Brain microvascular endothelial cell (primary cell): ENCODE measurements at regions not wholly inside any gene's neighbourhood (a gene's known extent, or its start where the extent isn't known, plus 50 kb on each side); places are given as distances from the start of the nearest gene placed in this dataset.

Source experiments
- DNase-seq: peaks from one replicate; pipeline ENCODE4 v3.0.0-alpha.2; 2020
- H3K27ac ChIP-seq: fragments of 250-450 bp; sonication (Bioruptor Pico); 2 replicates; pipeline ENCODE4 v1.5.1; 2020; ENCODE audit warnings: mild to moderate bottlenecking, moderate library complexity
- H3K27me3 ChIP-seq: fragments of 250-450 bp; sonication (Bioruptor Pico); replicated peaks from 2 replicates; pipeline ENCODE4 v1.5.1; 2020; ENCODE audit warnings: mild to moderate bottlenecking
- H3K36me3 ChIP-seq: fragments of 250-450 bp; sonication (Bioruptor Pico); replicated peaks from 2 replicates; pipeline ENCODE4 v1.5.1; 2020; ENCODE audit warnings: mild to moderate bottlenecking
- H3K4me3 ChIP-seq: 2 replicates; pipeline ENCODE4 v1.5.1; 2011; ENCODE audit warnings: low read depth, mild to moderate bottlenecking, control low read depth, low read length, moderate library complexity
- CTCF ChIP-seq: IDR thresholded peaks from 2 replicates; pipeline ENCODE4 v1.5.1; 2011; ENCODE audit warnings: low read depth, mild to moderate bottlenecking, moderate library complexity, low read length, control low read depth, inconsistent platforms; ENCODE audit errors: missing control alignments
- in situ Hi-C: cut with HindIII; loops from 2 replicates; pipeline ENCODE4 v1.10.0; 2017; ENCODE audit warnings: low sequenced_read_pairs, low pct_ligation_motif_present

GRCh38 chr4:184899261-184900134, 73.7 kb upstream of the ACSL1 start:
- no peaks in the 10 kb centered on the region for H3K27me3 ChIP-seq
- DNase-seq, result no peak
- no peak overlapping the region for H3K4me3 ChIP-seq
- no peaks in the 10 kb centered on the region for H3K36me3 ChIP-seq
- no peak for TF ChIP-seq CTCF
- in situ Hi-C loops, result no loop called here
- H3K27ac ChIP-seq, result no peak overlapping the region

- in situ Hi-C loops, result no loop called here
- H3K27ac ChIP-seq, result no peak overlapping the region
- H3K36me3 ChIP-seq, result no peaks in the 10 kb centered on the region
- H3K4me3 ChIP-seq, result no peak overlapping the region
- no peak for TF ChIP-seq CTCF
- DNase-seq, result no peak
- no peaks in the 10 kb centered on the region for H3K27me3 ChIP-seq
Measured at GRCh38 chr4:184900184-184900583, 74.4 kb upstream of the ACSL1 start.

- no peak for DNase-seq
- in situ Hi-C loops, result no loop called here
- Histone ChIP-seq H3K27me3 (no peaks in the 10 kb centered on the region), H3K4me3 (no peak overlapping the region), H3K27ac (no peak overlapping the region), H3K36me3 (no peaks in the 10 kb centered on the region)
- no peak for TF ChIP-seq CTCF
Measured at GRCh38 chr4:184902550-184902949, 76.8 kb upstream of the ACSL1 start.

GRCh38 chr4:184906480-184907097, 80.8 kb upstream of the ACSL1 start:
- no peak for DNase-seq
- Histone ChIP-seq H3K27me3 (no peaks in the 10 kb centered on the region), H3K4me3 (no peak overlapping the region), H3K36me3 (no peaks in the 10 kb centered on the region), H3K27ac (no peak overlapping the region)
- in situ Hi-C loops, result no loop called here
- no peak for TF ChIP-seq CTCF

- Histone ChIP-seq H3K27me3 (no peaks in the 10 kb centered on the region), H3K36me3 (no peaks in the 10 kb centered on the region), H3K4me3 (no peak overlapping the region), H3K27ac (no peak overlapping the region)
- in situ Hi-C loops, result no loop called here
- DNase-seq, result no peak
- TF ChIP-seq CTCF, result no peak
Measured at GRCh38 chr4:184907216-184907615, 81.4 kb upstream of the ACSL1 start.
